ENCODE measurements at regions not wholly inside any gene's neighbourhood (a gene's known extent, or its start where the extent isn't known, plus 50 kb on each side); places are given as distances from the start of the nearest gene placed in this dataset.
A peak's percentile ranks its signal among the peaks of the same experiment; 100 is the strongest.

GRCh38 chr14:104319491-104320241 lies 181.3 kb downstream of the KIF26A start:
- Histone ChIP-seq H3K4me3 (no peak overlapping the region), H3K4me1 (no peaks in the 10 kb centered on the region), H3K9me3 (no peaks in the 10 kb centered on the region), H3K27ac (no peak overlapping the region), H3K4me2 (no peak overlapping the region)
- TF ChIP-seq NFE2L2 (conservative IDR thresholded peaks at IDR 0.05; ENCODE audit: low read length) = no peak
- no peak for TF ChIP-seq SREBF2 (IDR thresholded peaks at IDR 0.05)
- no peak for TF ChIP-seq SMC3 (IDR thresholded peaks at IDR 0.05)
- TF ChIP-seq HMGXB4 (CRISPR knock-in tag; IDR thresholded peaks at IDR 0.05; ENCODE audit: borderline replicate concordance) = no peak
- TF ChIP-seq KDM1A (IDR thresholded peaks at IDR 0.05; ENCODE audit: low read depth) = no peak
- TF ChIP-seq HES2 (IDR thresholded peaks at IDR 0.05) = no peak
- TF ChIP-seq CBX2 (IDR thresholded peaks at IDR 0.05; ENCODE audit: borderline replicate concordance, low read depth) = no peak
- TF ChIP-seq MAX (IDR thresholded peaks at IDR 0.05) = no peak
- TF ChIP-seq CBX8 (IDR thresholded peaks at IDR 0.05) = no peak
- no peak for TF ChIP-seq HDAC2 (IDR thresholded peaks at IDR 0.05)
- peak in 1 of 2 experiments; percentile 37; a peak in 3 of 6 replicates for ATAC-seq
- ChIA-PET CTCF (interaction anchor here (1.1 kb wide), 1 partner anchor 15 kb away, joined by 3 read pairs; no protein-coding TSS in a partner anchor), POLR2A (no interaction called here)
- DNase-seq (ENCODE audit: low read depth in 1 of 2, low spot score in 1 of 2) = no peak
- 53% methylated on average over 12 of the region's 23 CpGs for WGBS (ENCODE audit: missing lambda C conversion rate)
- no peak for FAIRE-seq

- H3K4me2 ChIP-seq = no peak overlapping the region
- ATAC-seq (no peak), DNase-seq (ENCODE audit: low read depth in 1 of 2, low spot score in 1 of 2) (no peak), FAIRE-seq (no peak)
- H3K4me1 ChIP-seq = no peaks in the 10 kb centered on the region
- no peak overlapping the region for H3K4me3 ChIP-seq
- POLR2A ChIA-PET = no interaction called here
- H3K9me3 ChIP-seq = no peaks in the 10 kb centered on the region
- H3K27ac ChIP-seq = no peak overlapping the region
- TF ChIP-seq POLR2AphosphoS2 (conservative IDR thresholded peaks at IDR 0.05; ENCODE audit: low read length) (no peak), KDM1A (IDR thresholded peaks at IDR 0.05; ENCODE audit: low read depth) (no peak), FOSL2 (IDR thresholded peaks at IDR 0.05) (no peak), FOSL2 (CRISPR knock-in tag; IDR thresholded peaks at IDR 0.05) (no peak), RARB (CRISPR knock-in tag; IDR thresholded peaks at IDR 0.05) (no peak), EHMT2 (IDR thresholded peaks at IDR 0.05; ENCODE audit: low read depth) (no peak), PHF8 (IDR thresholded peaks at IDR 0.05; ENCODE audit: borderline replicate concordance, low read depth) (no peak), HEYL (CRISPR knock-in tag; IDR thresholded peaks at IDR 0.05) (no peak), TP53 (CRISPR knock-in tag; IDR thresholded peaks at IDR 0.05) (no peak), CBX2 (IDR thresholded peaks at IDR 0.05; ENCODE audit: borderline replicate concordance, low read depth) (no peak), REST (IDR thresholded peaks at IDR 0.05) (no peak), ZSCAN20 (CRISPR knock-in tag; IDR thresholded peaks at IDR 0.05) (no peak)
- TF ChIP-seq, protein P1, sequence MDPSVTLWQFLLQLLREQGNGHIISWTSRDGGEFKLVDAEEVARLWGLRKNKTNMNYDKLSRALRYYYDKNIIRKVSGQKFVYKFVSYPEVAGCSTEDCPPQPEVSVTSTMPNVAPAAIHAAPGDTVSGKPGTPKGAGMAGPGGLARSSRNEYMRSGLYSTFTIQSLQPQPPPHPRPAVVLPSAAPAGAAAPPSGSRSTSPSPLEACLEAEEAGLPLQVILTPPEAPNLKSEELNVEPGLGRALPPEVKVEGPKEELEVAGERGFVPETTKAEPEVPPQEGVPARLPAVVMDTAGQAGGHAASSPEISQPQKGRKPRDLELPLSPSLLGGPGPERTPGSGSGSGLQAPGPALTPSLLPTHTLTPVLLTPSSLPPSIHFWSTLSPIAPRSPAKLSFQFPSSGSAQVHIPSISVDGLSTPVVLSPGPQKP (IDR thresholded peaks at IDR 0.05; ENCODE audit: low read depth, low read length) = no peak
- 31% methylated on average over 8 of the region's 20 CpGs for WGBS (ENCODE audit: missing lambda C conversion rate)
- CTCF ChIA-PET = no interaction called here
These were observed 182.3 kb downstream of the KIF26A start for GRCh38 chr14:104320611-104321086.

Data from A549 (cell line).